Loucy (cell line): ENCODE measurements at regions not wholly inside any gene's neighbourhood (a gene's known extent, or its start where the extent isn't known, plus 50 kb on each side); places are given as distances from the start of the nearest gene placed in this dataset.

Source experiments
- H2AFZ ChIP-seq: fragments of 200-600 bp; sonication (generic); 2 replicates; pipeline ENCODE4 v1.6.0; 2016; ENCODE audit warnings: antibody characterized with exemption, mild to moderate bottlenecking, low read length, moderate library complexity
- H3F3A ChIP-seq: fragments of 200-600 bp; 2 replicates; pipeline ENCODE4 v1.6.0; 2016; ENCODE audit warnings: antibody characterized with exemption, low read depth, mild to moderate bottlenecking
- H3K27me3 ChIP-seq: fragments of 200-600 bp; sonication (generic); 2 replicates; pipeline ENCODE4 v1.6.1; 2014; ENCODE audit warnings: low read length, mild to moderate bottlenecking; ENCODE audit not compliant: insufficient read depth, poor library complexity, severe bottlenecking
- H3K36me3 ChIP-seq: fragments of 200-600 bp; sonication (generic); 2 replicates; pipeline ENCODE4 v1.6.1; 2016; ENCODE audit warnings: low read length; ENCODE audit not compliant: insufficient read depth
- H3K4me1 ChIP-seq: fragments of 200-600 bp; sonication (generic); 2 replicates; pipeline ENCODE4 v1.5.1; 2014; ENCODE audit warnings: low read length, mild to moderate bottlenecking; ENCODE audit not compliant: insufficient read depth, poor library complexity, severe bottlenecking
- H3K4me2 ChIP-seq: fragments of 200-600 bp; sonication (generic); 2 replicates; pipeline ENCODE4 v1.6.0; 2014; ENCODE audit warnings: antibody characterized with exemption, low read length, low read depth, mild to moderate bottlenecking; ENCODE audit not compliant: poor library complexity, severe bottlenecking
- H3K4me3 ChIP-seq: fragments of 200-600 bp; sonication (generic); 2 replicates; pipeline ENCODE4 v1.5.1; 2014; ENCODE audit warnings: low read length, mild to moderate bottlenecking, mixed read lengths; ENCODE audit not compliant: poor library complexity, severe bottlenecking
- H3K79me2 ChIP-seq: fragments of 200-600 bp; sonication (generic); 2 replicates; pipeline ENCODE4 v1.6.1; 2014; ENCODE audit warnings: low read length; ENCODE audit not compliant: insufficient read depth
- H3K9ac ChIP-seq: fragments of 200-600 bp; sonication (generic); 2 replicates; pipeline ENCODE4 v1.6.0; 2014; ENCODE audit warnings: mild to moderate bottlenecking, low read depth, low read length, moderate library complexity; ENCODE audit not compliant: poor library complexity, severe bottlenecking
- H3K9me2 ChIP-seq: fragments of 200-600 bp; sonication (generic); replicated peaks from 2 replicates; pipeline ENCODE4 v1.6.1; 2016; ENCODE audit warnings: low read depth, low read length, mixed read lengths
- H3K9me3 ChIP-seq: fragments of 200-600 bp; sonication (generic); 2 replicates; pipeline ENCODE4 v1.6.1; 2014; ENCODE audit warnings: mild to moderate bottlenecking, antibody characterized with exemption, low read length, low read depth; ENCODE audit not compliant: insufficient read depth
- H4K20me1 ChIP-seq: fragments of 200-600 bp; sonication (generic); 2 replicates; pipeline ENCODE4 v1.6.0; 2014; ENCODE audit warnings: antibody characterized with exemption, low read length, mild to moderate bottlenecking; ENCODE audit not compliant: insufficient read depth, poor library complexity, severe bottlenecking
- CTCF ChIP-seq: fragments of 200-600 bp; sonication (generic); conservative IDR thresholded peaks from 2 replicates; pipeline ENCODE4 v1.5.1; 2014; ENCODE audit warnings: mild to moderate bottlenecking, antibody characterized with exemption, low read length
- EZH2phosphoT487 ChIP-seq: fragments of 200-600 bp; IDR thresholded peaks from 2 replicates; pipeline ENCODE4 v1.6.1; 2018; ENCODE audit warnings: antibody characterized with exemption, mild to moderate bottlenecking, moderate library complexity, borderline replicate concordance

DNA sequence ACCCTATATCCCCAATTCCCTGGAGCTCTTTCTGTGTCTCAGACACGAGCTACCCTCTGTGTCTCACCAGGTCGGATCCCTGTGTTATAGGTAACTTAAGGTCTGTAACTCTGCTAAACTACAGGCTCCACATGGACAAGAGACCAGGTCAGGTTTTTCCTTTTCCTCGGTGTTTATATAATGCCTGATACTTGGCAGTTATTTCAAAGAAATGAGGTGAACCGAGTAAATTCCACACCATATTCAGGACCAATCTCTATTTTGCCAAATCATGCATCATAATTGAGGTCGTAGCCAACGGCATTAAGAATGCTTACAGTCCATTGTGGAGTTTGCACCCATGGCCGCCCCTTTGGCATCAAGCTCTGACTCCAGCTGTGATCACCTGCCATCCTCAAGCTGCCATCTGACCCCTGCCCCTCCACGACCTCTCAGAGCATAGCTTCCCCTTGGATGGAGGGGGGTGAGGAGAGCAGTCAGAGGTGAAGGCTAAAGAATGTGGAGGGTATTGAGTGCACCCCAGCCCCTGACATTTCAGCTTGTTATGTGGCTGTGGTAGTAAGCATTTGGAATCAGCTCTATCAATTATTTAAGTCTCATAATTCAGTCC lies 434.7 kb upstream of the RBFOX1 start:
- no peaks in the 10 kb centered on the region for H3K9me2 ChIP-seq
- no peaks in the 10 kb centered on the region for H3K9me3 ChIP-seq
- no peaks in the 10 kb centered on the region for H3F3A ChIP-seq
- H3K4me1 ChIP-seq, result no peaks in the 10 kb centered on the region
- TF ChIP-seq CTCF (no peak), EZH2phosphoT487 (no peak)
- H3K4me3 ChIP-seq, result no peak overlapping the region
- H4K20me1 ChIP-seq, result no peaks in the 10 kb centered on the region
- H3K79me2 ChIP-seq, result no peaks in the 10 kb centered on the region
- no peak overlapping the region for H3K9ac ChIP-seq
- H3K4me2 ChIP-seq, result no peak overlapping the region
- H3K36me3 ChIP-seq, result no peaks in the 10 kb centered on the region
- no peak overlapping the region for H2AFZ ChIP-seq
- H3K27me3 ChIP-seq, result no peaks in the 10 kb centered on the region

DNA sequence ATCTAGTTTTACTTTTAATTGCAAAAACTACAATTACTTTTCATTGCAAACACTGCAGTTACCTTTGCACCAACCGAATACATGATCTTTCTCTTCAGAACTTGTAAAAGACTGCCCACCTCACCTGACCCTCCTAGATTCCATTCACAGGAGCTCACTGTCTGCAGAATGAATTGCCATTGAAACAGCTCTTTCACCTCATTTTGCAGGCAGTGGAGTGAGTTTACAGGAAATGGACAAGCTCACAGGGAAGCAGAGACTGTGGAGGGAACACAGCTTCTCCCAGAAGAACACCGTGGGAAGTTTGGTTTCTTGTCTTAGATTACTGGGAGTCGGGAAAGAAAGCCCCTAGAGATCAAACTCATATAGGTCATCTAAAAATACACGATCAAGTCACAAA lies 439.7 kb upstream of the RBFOX1 start:
- H3K4me3 ChIP-seq, result no peak overlapping the region
- no peaks in the 10 kb centered on the region for H3K27me3 ChIP-seq
- H3K4me2 ChIP-seq, result no peak overlapping the region
- no peaks in the 10 kb centered on the region for H3K79me2 ChIP-seq
- H3K9me3 ChIP-seq, result no peaks in the 10 kb centered on the region
- no peaks in the 10 kb centered on the region for H3K36me3 ChIP-seq
- H4K20me1 ChIP-seq, result no peaks in the 10 kb centered on the region
- no peaks in the 10 kb centered on the region for H3K4me1 ChIP-seq
- no peaks in the 10 kb centered on the region for H3K9me2 ChIP-seq
- TF ChIP-seq EZH2phosphoT487, result no peak
- no peak for TF ChIP-seq CTCF
- H3K9ac ChIP-seq, result no peak overlapping the region
- H2AFZ ChIP-seq, result no peak overlapping the region
- no peaks in the 10 kb centered on the region for H3F3A ChIP-seq

GRCh38 chr16:6891496-6891895 lies 441.1 kb upstream of the RBFOX1 start:
- no peaks in the 10 kb centered on the region for H3K36me3 ChIP-seq
- H3K9me3 ChIP-seq, result no peaks in the 10 kb centered on the region

More at GRCh38 chr16:6891496-6891895, 441.1 kb upstream of the RBFOX1 start:
- Histone ChIP-seq H3K4me2 (no peak overlapping the region), H3K9ac (no peak overlapping the region), H2AFZ (no peak overlapping the region), H3K4me3 (no peak overlapping the region), H3F3A (no peaks in the 10 kb centered on the region), H4K20me1 (no peaks in the 10 kb centered on the region), H3K27me3 (no peaks in the 10 kb centered on the region), H3K79me2 (no peaks in the 10 kb centered on the region), H3K4me1 (no peaks in the 10 kb centered on the region), H3K9me2 (no peaks in the 10 kb centered on the region)
- TF ChIP-seq EZH2phosphoT487 (no peak), CTCF (no peak)
